Coronary artery (tissue), 2 donors: ENCODE measurements at regions not wholly inside any gene's neighbourhood (a gene's known extent, or its start where the extent isn't known, plus 50 kb on each side); places are given as distances from the start of the nearest gene placed in this dataset.

ENCODE experiments used
- DNase-seq: peaks from one replicate; pipeline ENCODE4 v3.0.0-alpha.2; 2017; ENCODE audit warnings: low spot score
- H3K27ac ChIP-seq, 2 donors: fragments of 200-600 bp; sonication (generic); one replicate each; pipeline ENCODE4 v1.5.1; 2016 to 2019
- H3K4me3 ChIP-seq: fragments of 200-600 bp; sonication (generic); 2 replicates; pipeline ENCODE4 v1.5.1; 2016; ENCODE audit warnings: mild to moderate bottlenecking, moderate library complexity
- CTCF ChIP-seq: fragments of 200-600 bp; sonication (generic); IDR thresholded peaks from one replicate; pipeline ENCODE4 v1.5.1; 2019; ENCODE audit warnings: antibody characterized with exemption

GRCh38 chrX:69298466-69299140 lies 133.3 kb upstream of the PJA1 start:
- no peak overlapping the region for H3K4me3 ChIP-seq
- no peak for DNase-seq
- H3K27ac ChIP-seq = no peak overlapping the region
- TF ChIP-seq CTCF = no peak

GRCh38 chrX:69297506-69297905 lies 132.3 kb upstream of the PJA1 start:
- H3K4me3 ChIP-seq = no peak overlapping the region
- H3K27ac ChIP-seq = no peak overlapping the region
- no peak for DNase-seq
- no peak for TF ChIP-seq CTCF

GRCh38 chrX:69293776-69294601 lies 128.7 kb upstream of the PJA1 start:
- no peak overlapping the region for H3K27ac ChIP-seq
- no peak for TF ChIP-seq CTCF
- no peak for DNase-seq
- no peak overlapping the region for H3K4me3 ChIP-seq

GRCh38 chrX:69291116-69291515 lies 125.9 kb upstream of the PJA1 start:
- no peak for TF ChIP-seq CTCF
- H3K4me3 ChIP-seq = no peak overlapping the region

GRCh38 chrX:69290292-69290691 lies 125.0 kb upstream of the PJA1 start:
- no peak for TF ChIP-seq CTCF
- H3K27ac ChIP-seq = no peak overlapping the region
- DNase-seq = no peak
- H3K4me3 ChIP-seq = no peak overlapping the region

More at GRCh38 chrX:69291116-69291515, 125.9 kb upstream of the PJA1 start:
- H3K27ac ChIP-seq = no peak overlapping the region
- no peak for DNase-seq

- Histone ChIP-seq H3K4me3 (no peak overlapping the region), H3K27ac (no peak overlapping the region)
- no peak for TF ChIP-seq CTCF
- no peak for DNase-seq
Observed at GRCh38 chrX:69289793-69290123, 124.5 kb upstream of the PJA1 start.
